ENCODE measurements at regions not wholly inside any gene's neighbourhood (a gene's known extent, or its start where the extent isn't known, plus 50 kb on each side); places are given as distances from the start of the nearest gene placed in this dataset.
"Not testable (repeated sequence)": the region's sequence is repeated elsewhere in the genome, so short reads cannot be mapped to it uniquely, and the experiment has no call there.

DNA sequence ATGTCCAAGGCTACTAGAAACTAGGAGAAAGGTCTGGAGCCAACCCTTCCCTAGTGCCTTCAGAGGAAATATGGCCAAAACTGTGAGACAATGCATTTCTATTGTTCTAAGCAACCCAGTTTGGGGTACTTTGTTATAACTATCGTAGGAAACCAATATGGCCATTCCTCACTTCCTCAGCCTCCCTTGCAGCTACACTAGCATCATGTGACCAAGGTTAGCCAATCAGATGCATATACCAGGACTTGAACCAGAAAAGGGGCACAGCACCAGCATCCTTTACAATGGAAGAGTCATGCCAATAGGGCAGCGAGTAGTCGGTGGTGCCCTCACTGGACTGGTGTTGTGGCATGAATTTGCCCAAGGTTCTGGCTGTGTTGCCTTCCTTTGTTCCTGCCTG lies 464.0 kb downstream of the TMEM114 start:
- POLR2A ChIA-PET, result no interaction called here
- no peaks in the 10 kb centered on the region for H3K9me3 Mint-ChIP-seq
- ATAC-seq (ENCODE audit: low read depth) (no peak), DNase-seq (no peak)
- H3K27me3 Mint-ChIP-seq, result no peaks in the 10 kb centered on the region
- TF ChIP-seq, protein P1, sequence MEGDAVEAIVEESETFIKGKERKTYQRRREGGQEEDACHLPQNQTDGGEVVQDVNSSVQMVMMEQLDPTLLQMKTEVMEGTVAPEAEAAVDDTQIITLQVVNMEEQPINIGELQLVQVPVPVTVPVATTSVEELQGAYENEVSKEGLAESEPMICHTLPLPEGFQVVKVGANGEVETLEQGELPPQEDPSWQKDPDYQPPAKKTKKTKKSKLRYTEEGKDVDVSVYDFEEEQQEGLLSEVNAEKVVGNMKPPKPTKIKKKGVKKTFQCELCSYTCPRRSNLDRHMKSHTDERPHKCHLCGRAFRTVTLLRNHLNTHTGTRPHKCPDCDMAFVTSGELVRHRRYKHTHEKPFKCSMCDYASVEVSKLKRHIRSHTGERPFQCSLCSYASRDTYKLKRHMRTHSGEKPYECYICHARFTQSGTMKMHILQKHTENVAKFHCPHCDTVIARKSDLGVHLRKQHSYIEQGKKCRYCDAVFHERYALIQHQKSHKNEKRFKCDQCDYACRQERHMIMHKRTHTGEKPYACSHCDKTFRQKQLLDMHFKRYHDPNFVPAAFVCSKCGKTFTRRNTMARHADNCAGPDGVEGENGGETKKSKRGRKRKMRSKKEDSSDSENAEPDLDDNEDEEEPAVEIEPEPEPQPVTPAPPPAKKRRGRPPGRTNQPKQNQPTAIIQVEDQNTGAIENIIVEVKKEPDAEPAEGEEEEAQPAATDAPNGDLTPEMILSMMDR (IDR thresholded peaks at IDR 0.05), result no peak
- no peak overlapping the region for H3K27ac Mint-ChIP-seq
- H3K4me3 Mint-ChIP-seq, result no peak overlapping the region
- no peaks in the 10 kb centered on the region for H3K36me3 Mint-ChIP-seq (ENCODE audit: low read depth)
- intact Hi-C loops (cut with micrococcal nuclease), result no loop called here
- CTCF ChIA-PET, result no interaction called here
- no peaks in the 10 kb centered on the region for H3K4me1 Mint-ChIP-seq

DNA sequence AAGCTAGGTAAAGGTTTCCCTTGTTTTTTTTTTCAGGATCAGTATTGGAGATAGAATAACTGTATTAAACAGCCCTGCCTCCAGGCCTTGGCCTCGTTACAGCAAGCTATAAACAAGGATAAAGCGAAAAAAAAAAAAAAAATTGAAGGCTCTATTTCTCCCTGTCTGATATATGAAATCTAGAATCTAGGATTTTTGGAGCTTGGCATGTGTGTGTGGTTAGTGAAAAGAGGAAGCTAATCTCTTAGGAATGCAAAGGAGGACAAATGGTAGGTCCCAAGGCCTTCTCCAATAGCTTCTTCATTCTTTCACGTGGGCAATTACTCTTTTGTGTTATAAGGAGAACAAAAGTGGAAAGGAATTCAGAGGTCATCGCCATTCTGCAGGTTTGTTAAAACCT lies 470.3 kb downstream of the TMEM114 start:
- Mint-ChIP-seq H3K36me3 (ENCODE audit: low read depth) (no peaks in the 10 kb centered on the region), H3K4me1 (no peaks in the 10 kb centered on the region), H3K9me3 (peaks cover 2% of the 10 kb centered on the region), H3K4me3 (no peak overlapping the region), H3K27ac (no peak overlapping the region), H3K27me3 (no peaks in the 10 kb centered on the region)
- CTCF ChIA-PET, result no interaction called here
- POLR2A ChIA-PET, result no interaction called here
- no peak for DNase-seq
- intact Hi-C loops (cut with micrococcal nuclease), result no loop called here
- TF ChIP-seq, protein P1 (IDR thresholded peaks at IDR 0.05), result no peak
- no peak for ATAC-seq (ENCODE audit: low read depth)

DNA sequence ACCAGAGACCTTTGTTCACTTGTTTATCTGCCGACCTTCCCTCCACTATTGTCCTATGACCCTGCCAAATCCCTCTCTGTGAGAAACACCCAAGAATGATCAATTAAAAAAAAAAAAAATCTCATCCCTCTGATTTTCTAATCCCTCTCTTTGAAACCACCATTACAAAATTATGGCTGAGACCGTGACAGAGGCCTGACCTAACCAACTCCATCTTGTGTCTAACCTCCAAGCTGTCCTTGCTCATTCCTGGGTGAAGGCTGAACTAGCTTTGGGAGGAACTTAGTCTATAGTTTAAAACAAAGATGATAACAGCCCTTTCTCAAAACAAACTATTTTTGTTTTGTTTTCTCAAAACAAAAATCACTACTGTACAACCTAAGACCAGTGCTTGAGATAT lies 474.5 kb downstream of the TMEM114 start:
- Mint-ChIP-seq H3K27ac (no peak overlapping the region), H3K9me3 (peaks cover 6% of the 10 kb centered on the region), H3K36me3 (ENCODE audit: low read depth) (no peaks in the 10 kb centered on the region), H3K4me3 (no peak overlapping the region), H3K27me3 (no peaks in the 10 kb centered on the region), H3K4me1 (no peaks in the 10 kb centered on the region)
- intact Hi-C loops (cut with micrococcal nuclease), result no loop called here
- ChIA-PET POLR2A (no interaction called here), CTCF (no interaction called here)
- ATAC-seq (ENCODE audit: low read depth), result no peak
- TF ChIP-seq, protein P1 (IDR thresholded peaks at IDR 0.05), result no peak
- DNase-seq, result no peak

DNA sequence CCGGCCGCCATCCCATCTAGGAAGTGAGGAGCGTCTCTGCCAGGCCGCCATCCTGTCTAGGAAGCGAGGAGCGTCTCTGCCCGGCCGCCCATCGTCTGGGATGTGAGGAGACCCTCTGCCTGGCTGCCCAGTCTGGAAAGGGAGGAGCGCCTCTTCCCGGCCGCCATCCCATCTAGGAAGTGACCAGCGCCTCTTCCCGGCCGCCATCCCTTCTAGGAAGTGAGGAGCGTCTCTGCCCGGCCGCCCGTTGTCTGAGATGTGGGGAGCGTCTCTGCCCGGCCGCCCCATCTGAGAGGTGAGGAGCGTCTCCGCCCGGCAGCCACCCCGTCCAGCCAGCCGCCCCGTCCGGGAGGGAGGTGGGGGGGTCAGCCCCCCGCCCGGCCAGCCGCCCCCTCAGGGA lies 475.4 kb downstream of the TMEM114 start:
- H3K9me3 Mint-ChIP-seq; CTCF ChIA-PET; H3K36me3 Mint-ChIP-seq (ENCODE audit: low read depth); H3K27ac Mint-ChIP-seq; H3K4me1 Mint-ChIP-seq; H3K27me3 Mint-ChIP-seq; ATAC-seq (ENCODE audit: low read depth); DNase-seq; POLR2A ChIA-PET; H3K4me3 Mint-ChIP-seq; intact Hi-C loops (cut with micrococcal nuclease): not testable (repeated sequence)

DNA sequence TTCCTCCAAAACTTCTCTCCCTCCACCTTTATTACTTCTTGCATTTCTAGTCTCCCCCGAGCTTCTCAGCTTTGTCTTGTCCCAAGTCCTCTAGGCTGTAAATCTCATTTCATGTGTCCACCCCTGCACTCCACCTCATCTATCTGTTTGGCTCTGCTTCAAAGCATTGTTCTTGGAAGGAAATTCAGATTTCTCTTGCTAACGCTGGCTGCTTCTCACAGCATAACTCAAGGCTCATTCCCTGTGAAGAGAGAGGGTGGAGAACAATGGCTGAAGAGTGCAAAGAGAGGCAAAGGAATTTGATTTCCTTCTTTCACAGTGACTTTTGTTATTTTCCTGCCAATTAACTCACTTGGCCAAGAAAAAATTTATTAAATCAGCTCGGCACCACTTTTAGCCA lies 476.5 kb downstream of the TMEM114 start:
- CTCF ChIA-PET, result no interaction called here
- H3K27ac Mint-ChIP-seq, result no peak overlapping the region
- DNase-seq (no peak), ATAC-seq (ENCODE audit: low read depth) (no peak)
- peaks cover 8% of the 10 kb centered on the region for H3K9me3 Mint-ChIP-seq
- H3K4me3 Mint-ChIP-seq, result no peak overlapping the region
- H3K36me3 Mint-ChIP-seq (ENCODE audit: low read depth), result no peaks in the 10 kb centered on the region
- TF ChIP-seq, protein P1 (IDR thresholded peaks at IDR 0.05), result no peak
- intact Hi-C loops (cut with micrococcal nuclease), result no loop called here
- H3K4me1 Mint-ChIP-seq, result no peaks in the 10 kb centered on the region
- POLR2A ChIA-PET, result no interaction called here
- no peaks in the 10 kb centered on the region for H3K27me3 Mint-ChIP-seq

Data from activated B cell treated with CpG ODN at 0.5 μM for 24 hours (primary cell).